HCEC 1CT (cell line): ENCODE measurements at regions not wholly inside any gene's neighbourhood (a gene's known extent, or its start where the extent isn't known, plus 50 kb on each side); places are given as distances from the start of the nearest gene placed in this dataset.

ENCODE experiments used
- DNase-seq: peaks from one replicate; pipeline ENCODE4 v3.0.0-alpha.2; 2017

DNA sequence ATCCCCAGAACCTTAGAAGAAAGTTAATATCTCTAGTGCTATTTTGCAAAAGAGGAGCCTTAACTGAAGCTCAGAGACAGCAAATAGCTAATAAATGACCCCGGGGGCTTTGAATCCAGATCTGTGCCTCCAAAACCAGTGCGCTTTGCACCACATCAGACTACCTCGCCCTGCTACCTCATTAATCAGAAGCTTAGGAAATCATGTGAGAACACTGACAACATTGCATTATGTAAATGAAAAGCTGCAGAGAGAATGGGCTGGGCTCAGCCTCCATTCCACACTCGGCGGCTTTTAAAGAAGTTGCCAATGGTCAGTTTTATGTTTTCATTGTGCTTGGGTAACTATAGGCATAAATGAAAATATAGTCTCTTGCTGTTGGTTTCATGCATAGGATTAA is 54.0 kb upstream of the STMND1 start:
- no peak for DNase-seq

DNA sequence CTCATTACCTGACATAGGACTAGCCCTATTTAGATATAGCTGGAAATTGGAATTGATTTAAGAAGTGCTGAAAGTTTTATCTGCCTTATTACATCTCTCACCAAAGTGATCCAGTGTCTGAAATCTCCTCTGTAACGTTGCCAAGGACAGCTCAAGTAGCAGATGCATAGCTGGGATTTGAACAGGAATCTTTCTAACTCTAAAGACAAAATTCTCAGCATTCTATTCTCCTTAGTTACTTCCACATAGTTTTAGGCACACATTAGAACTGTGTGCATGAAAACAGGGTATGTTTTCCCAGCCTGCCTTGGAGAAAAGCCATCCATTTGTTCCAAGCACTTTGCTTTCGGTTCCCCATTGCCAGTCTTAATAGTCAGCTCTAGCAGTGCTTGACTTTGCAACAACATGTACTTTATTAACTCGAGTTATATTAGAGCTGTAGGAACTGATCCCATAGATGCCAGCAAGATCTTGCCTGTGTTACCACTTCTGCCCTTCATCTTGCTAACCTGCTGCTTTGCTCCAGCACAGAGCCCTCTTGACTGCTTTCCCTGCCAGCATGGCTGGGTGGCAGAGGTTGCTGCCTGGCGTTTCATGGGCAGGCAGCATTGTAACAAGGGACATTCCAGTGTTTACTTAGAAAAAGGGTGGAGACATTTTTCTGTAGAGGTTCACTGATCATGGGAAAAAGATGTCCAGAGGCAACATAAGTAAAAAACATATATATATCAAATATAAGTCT is 56.1 kb upstream of the STMND1 start:
- peak; percentile 34 for DNase-seq

DNA sequence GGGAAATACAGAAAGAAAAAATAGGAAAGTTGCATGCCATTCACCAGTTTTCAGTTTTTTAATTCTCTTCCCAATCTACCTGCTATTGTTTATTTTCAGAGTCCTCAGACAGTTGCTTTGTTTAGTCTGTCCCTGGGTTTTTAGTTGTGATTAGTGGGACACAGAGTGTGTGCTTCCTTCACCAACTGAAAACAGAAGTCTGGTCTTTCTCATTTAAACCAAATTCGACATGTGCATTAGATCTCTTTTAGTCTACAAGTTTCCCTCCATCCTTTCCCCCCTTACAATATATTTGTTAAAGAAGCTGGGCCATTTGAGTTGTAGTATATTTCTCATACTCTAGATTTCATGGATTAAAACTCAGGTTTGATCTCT is 58.7 kb upstream of the STMND1 start:
- DNase-seq, result no peak

DNA sequence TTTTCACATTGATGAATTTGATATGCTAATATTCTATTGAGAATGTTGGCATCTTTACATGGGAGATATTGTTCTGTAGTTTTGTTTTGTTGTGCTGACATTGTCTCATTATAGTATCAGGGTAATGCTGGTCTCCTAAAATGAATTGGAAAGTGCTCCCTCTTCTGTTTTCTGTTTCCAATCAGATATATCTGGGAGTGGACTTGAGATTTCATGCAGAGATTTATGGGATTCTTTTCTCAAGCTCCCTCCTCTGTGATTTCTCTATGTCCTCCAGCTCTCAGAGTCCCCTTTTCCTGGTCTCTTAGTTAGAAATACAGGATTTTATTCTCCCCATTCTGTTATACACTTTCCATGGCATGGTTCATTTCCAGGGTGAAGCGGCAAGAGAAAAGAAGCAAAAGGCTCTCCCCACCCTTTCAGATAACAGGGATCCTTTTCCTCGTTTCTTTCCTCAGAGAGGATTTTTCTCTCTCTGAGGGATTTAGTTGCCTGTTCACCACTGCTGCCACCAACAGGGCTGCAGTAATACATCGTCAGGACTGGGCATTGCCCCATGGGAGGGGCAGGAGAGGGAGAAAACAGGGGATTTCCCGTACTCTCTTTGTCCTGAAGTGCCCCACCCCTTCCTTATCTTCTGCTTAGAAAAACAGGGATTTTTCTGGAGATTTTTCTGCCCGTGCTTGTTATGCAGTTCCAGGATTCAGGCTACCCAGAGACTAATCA is 59.3 kb upstream of the STMND1 start:
- peak; percentile 32 for DNase-seq

DNA sequence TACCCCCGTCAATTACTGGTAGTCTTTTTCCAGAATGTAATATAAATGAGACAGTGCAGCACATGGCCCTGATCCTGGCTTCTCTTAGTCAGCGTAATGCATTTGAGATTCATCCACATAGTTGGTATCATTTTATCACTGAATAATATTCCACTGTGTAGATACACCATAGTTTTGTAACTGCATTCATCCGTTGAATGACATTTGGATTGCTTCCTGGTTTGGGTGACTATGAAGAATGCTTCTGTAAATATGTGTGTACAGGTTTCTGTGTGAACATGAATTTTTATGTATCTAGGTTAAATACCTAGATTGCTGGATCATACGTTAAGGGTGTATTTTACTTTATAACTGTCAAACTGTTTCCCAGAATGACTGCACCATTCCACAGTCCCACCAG is 62.6 kb upstream of the STMND1 start:
- no peak for DNase-seq

DNA sequence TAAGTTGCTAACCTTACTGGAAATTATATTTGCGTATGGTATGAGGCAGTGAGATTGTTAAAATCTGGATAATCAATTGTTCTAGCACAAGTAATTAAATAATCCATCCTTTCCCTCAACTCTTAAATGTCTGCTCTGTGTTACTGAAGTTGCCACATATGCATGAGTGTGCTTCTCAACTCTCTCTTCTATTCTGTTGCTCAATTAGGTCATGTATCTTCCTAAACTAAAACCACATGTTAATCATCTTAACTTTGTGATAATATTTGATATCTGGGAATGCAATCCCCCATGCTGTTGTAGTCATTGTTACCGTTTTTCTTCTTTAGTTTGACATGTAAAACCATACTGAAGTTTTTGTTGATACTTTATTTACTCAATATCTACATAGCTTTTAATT is 63.5 kb upstream of the STMND1 start:
- DNase-seq, result peak; percentile 35

DNA sequence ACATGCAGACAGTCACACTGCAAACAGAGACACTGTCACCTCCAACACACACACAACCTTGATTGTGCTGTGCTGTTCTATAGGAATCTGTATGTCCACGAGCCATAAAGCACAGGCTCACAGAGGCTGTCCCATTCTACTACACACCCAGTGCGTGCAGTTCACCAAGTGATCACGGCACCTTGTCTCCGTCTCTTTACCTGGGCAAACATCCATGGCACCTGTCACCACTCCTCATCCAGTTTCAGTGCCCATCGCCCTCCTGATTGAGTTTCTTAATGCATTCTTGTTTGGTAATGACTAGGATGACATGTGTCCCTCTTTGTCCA is 65.8 kb upstream of the STMND1 start:
- no peak for DNase-seq

DNA sequence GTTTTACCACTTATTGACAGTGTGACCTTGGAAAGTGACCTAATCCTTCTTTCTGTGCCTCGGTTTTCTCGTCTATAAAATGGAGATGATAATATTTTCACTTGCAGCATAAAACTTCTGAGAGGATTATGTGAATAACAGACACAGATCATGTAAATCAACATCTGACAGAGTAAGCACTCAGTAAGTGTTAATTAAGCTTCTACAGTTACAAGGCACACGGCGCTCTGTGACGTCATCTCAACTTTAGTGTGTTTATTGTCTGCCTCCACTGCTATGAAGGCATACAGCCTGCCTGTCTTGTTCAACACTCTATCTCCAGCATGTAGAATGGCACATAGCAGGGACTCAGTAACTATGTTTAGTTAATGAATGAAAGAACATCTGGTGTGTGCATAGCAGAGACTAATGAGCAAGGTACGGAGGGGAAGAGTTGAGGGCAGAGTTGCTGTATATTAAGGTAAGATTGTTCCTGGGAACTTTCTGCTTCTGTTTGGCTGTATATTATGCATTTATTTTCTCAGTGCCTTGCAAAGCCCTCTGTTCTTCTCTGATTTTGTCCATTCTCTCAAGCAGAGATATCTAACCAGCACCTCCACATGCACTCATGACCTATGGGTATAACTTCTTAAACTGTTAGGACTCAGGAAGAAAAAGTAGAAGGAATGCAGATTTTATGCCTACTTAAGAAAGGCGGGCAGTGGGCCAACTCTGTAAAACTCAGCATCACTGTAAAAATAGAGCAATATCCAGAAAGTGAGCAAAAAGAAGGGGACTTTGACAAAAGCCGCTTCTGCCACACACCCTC is 66.4 kb upstream of the STMND1 start:
- DNase-seq, result no peak

DNA sequence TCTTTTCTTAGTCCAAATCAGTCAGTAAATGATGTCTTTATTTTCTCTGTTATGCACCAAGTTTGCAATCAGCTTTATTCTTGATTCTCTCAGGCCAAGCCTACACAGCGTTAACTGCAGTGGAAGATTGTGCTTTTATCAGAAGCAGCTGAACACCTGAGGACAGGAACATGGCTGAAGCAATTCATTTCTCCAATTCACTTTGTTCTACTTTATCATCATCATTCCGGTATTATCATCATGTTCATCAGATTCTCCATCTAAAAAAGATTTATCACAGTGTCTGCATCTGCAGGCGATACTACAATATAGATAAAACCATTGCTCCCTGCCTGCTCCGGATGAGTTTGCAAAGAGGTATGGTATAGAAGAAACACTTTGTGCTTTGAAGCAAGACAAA is 68.1 kb upstream of the STMND1 start:
- DNase-seq, result no peak

DNA sequence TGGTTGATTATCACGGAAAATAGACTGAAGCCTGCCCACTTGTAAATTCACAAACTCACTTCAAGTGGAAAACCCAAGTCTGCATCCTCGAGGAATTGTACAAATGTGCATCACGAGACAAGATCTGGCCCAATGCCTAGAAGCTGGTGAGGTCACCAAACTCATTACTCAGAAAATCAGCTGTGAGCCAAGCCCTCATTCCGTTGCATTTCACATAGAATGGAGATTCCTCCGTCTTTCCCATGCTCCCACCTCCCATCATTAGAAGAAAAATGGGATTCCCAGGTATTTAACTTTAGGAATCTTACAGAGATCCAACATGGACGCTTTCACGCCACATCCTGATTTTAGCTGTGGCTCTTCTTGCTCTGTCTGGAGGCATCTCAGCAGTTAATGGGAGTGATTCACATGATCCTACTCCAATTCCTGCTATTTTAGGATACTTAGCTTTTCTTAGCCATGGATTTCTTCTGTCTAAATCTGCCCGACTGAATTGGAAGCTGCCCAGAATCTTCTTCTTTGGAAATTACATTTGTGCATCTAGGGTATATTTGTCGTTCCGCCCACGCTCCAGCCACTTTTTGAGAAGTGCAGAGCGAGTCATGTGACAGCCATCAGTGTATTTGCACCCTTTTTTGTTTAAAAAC is 68.7 kb upstream of the STMND1 start:
- peak; percentile 84 for DNase-seq

DNA sequence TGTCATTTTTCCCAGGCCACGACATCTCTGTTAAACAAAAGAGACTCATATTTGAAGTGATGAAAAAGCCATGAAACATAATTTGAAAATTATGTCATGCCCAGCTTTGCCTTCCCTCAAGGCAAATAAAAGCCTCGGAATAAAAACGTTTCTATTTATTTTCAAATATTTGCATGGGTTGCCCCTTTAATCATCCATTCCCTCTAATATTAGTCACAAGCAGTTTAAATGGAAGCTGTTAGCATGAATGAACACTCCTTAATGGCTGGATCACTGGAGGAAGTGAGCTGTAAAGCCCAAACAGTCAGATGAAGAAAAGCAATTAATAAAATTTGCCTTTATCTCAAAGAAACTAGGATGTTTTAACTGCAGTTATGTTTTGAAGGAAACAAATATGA is 69.3 kb upstream of the STMND1 start:
- peak; percentile 58 for DNase-seq

DNA sequence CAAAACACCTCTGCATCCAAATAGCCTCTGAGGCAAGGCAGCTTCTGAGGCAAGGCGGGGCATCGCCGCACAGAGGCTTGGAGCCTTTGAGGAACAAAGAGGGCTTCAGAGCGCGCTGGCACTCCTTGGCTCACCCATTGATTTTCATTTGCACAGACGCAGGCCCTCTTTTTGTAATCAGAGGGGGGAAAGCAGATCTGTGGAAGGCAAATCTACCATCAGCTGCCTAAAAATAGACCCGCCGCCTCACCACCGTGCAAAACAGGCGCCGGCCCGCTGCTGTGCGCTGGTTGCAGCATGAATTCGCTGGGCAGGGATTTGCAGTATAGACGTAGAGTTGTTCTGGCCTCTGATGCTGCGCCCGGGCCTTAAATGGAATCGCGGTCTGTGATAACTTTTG is 69.9 kb upstream of the STMND1 start:
- no peak for DNase-seq

DNA sequence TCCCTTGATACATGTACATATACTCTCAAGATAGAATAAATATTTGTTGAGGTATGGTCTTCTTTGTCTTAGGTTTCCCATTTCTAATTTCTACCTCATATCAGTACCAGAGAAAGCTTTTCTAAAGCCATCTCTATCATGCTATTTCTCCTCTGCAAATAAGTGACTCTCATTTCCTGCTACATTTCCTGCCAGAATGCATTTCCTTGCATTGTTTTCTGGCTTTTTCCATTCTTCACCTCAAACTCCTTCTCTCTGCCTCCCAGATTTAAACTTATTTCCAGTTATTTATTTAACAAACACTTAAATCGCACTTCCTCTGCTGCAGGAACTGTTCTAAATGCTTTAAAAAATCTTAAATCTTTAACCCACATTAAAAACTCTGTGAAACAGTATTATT is 74.4 kb upstream of the STMND1 start:
- DNase-seq, result no peak

DNA sequence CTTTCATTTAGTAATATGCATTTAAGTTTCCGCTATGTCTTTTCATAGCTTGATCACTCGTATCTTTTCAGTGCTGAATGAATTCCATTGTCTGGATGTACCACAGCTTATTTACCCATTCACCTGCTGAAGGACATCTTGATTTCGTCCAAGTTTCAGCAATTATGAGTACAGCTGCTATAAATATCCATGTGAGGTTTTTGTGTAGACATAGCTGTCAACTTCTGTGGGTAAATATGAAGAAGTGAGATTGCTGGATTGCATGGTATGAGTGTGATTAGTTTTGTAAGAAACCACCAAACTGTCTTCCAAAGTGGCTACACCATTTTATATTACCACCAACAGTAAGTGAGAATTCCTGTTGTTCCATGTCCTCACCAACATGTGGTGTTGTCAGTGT is 79.2 kb upstream of the STMND1 start:
- no peak for DNase-seq

DNA sequence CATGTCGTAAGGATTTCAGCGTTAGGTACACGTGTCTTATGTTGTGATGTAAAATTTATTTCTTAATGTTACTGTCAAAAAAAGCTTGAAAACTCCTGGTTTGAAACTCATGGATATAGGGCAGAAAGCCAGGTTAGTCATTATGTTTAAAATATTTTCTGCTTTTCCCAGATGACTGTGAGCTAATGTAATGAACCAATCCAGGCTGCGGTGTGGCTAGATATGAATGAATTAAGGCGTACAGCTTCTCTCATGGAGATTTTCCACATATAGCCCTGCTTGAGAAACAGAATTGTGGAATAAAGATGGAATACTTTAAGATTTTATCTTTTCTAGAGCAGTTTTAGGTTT is 80.3 kb upstream of the STMND1 start:
- DNase-seq, result peak; percentile 37

DNA sequence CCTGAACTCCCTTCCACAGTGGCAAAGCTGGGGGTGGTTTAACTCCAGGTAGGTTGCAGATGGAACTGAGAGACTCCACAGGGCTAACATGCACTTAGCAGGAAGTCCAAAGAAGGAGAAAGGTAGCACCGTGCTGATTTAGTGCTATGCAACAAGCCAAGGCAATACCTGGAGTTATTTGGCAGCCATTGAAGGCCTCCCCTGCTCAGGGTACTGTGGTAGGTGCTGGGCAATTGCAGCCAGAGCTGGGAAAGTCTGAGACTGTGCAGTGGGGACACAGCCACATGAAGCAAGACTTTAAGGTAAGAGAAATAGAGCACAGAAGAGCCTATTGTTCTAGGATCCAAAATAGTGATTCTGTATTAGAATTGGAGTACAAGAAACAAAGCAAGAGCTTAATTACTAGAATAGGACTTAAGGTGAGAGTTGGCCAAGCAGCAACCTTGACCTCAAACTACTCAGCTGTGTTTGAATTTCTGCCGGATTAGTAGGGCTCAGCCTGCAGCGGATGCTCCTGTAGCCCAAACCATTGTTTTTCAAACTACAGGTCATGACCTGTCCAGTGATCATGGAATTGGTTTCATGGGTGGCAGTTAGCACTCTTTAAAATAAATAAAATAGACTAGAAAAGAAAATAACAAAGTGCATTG is 80.8 kb upstream of the STMND1 start:
- no peak for DNase-seq

DNA sequence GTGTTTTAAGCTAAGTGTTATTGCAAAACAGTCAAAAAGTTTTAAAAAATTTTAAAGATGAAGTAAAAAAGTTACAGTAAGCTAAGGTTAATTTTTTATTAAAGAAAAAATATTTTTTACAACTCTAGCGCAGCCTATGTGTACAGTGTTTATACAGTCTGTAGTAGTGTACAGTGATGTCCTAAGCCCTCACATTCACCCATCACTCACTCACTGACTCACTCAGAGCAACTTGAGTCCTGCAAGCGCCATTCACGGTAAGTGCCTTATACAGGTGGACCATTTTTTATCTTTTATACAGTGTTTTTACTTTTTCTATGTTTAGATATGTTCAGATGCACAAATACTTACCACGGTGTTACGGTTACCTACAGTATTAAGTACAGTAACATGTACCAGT is 83.4 kb upstream of the STMND1 start:
- no peak for DNase-seq

DNA sequence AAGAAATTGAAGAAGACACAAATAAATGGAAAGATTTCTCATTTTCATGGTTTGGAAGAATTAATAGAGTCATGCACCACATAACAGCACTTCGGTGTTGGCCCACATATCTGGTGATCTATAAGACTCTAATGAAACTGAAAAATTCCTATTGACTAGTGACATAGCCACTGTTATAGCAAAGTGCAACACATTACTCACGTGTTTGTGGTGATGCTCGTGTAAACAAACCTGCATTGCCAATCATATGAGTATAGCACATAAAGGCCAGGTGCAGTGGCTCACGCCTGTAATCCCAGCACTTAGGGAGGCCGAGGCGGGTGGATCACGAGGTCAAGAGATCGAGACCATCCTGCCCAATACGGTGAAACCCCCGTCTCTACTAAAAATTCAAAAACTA is 84.4 kb upstream of the STMND1 start:
- DNase-seq, result no peak

DNA sequence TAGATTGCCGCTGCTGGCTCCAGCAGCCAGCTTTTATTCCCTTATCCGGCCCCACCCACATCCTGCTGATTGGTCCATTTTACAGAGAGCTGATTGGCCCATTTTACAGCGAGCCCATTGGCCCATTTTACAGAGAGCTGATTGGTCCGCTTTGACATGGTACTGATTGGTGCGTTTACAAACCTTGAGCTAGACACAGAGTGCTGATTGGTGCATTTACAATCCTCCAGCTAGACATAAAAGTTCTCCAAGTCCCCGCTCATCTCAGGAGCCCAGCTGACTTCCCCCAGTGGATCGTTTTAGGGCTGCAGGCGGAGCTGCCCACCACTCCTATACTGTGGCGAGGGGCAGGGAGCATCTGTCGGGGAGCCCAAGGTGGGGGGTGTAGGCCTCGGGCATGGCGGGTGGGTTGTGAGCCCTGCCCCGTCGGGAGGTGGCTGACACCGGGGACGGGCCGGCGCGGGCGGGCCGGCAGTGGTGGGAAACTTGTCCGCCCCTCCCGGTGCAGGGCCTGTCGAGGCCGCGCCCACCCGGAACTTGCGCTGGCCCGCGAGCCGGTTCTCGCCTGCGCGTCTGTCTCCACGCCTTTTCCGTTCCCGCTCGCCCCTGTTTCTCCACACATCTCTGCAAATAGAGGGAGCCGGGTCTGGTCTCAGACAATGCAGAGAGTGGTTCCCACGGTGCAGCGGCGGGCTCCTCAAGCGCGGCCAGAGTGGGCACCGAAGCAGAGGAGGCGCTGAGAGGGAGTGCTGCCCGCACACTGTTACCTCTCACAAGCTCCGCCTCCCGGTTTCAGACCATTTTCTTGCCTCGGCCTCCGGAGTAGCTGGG is 86.1 kb upstream of the STMND1 start:
- DNase-seq, result no peak

DNA sequence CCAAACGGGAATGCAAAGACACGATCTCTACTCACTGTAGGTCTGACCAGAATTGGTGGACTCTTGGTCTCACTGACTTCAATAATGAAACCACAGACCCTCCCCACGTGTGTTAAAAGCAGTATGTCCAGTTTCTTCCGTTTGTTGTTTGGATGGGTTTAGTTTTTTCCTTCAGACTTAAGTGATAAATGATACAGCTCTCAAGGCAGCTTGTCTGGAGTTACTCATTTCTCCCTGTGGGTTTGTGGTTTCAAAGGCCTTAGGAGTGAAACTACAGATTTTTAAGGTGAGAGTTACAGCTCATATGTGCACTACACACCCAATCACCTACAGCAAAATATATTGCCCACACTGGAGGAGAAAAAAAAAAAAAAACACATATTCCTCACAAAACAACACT is 86.7 kb upstream of the STMND1 start:
- peak; percentile 54 for DNase-seq

DNA sequence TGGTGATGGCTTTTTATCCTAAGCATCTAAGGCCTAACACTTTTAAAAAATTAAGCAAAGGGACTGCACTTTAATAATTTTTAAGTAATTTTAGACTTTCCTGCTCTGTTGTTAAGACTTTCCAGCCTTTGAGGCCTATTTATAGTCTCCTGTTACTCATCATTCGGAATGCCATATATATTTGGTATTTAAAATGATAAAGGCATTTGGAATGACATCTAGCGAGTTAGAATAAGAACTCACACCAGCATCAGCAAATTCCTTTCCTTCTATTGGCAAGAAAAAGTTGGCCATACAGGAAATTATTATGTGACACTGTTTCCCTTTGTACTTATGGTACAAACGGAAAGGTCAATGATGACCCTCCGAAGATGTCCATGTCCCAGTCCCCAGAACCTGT is 88.1 kb upstream of the STMND1 start:
- DNase-seq, result peak; percentile 90
